ENCODE measurements at regions not wholly inside any gene's neighbourhood (a gene's known extent, or its start where the extent isn't known, plus 50 kb on each side); places are given as distances from the start of the nearest gene placed in this dataset.

DNA sequence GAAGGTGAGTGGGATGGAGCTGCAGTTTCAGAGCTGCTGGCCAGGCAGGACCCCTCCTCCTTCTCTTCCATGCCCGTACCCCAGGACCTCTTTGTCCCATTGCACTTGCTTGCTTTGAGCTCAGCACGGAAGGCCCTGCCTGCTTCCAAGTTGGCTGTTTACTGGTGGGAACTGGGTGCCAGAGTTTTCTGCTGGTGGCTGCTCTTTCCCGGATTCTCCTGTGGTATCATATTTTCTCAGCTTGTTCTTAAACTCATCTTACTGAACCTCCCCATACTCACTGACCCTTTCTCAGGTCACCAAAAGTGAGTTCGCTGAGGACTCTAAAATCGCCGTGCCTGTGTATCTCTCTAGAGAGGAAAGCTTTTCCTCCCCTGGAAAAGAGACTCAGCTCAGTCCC, 297.7 kb upstream of the TNP1 start:
- no peak overlapping the region for H3K4me3 ChIP-seq (ENCODE audit: low read depth, low read length)
- DNase-seq (ENCODE audit: low read depth): no peak
- TF ChIP-seq, protein P1, sequence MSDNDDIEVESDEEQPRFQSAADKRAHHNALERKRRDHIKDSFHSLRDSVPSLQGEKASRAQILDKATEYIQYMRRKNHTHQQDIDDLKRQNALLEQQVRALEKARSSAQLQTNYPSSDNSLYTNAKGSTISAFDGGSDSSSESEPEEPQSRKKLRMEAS (IDR thresholded peaks at IDR 0.05; ENCODE audit: low read depth, low read length): no peak
- TF ChIP-seq, protein P2, sequence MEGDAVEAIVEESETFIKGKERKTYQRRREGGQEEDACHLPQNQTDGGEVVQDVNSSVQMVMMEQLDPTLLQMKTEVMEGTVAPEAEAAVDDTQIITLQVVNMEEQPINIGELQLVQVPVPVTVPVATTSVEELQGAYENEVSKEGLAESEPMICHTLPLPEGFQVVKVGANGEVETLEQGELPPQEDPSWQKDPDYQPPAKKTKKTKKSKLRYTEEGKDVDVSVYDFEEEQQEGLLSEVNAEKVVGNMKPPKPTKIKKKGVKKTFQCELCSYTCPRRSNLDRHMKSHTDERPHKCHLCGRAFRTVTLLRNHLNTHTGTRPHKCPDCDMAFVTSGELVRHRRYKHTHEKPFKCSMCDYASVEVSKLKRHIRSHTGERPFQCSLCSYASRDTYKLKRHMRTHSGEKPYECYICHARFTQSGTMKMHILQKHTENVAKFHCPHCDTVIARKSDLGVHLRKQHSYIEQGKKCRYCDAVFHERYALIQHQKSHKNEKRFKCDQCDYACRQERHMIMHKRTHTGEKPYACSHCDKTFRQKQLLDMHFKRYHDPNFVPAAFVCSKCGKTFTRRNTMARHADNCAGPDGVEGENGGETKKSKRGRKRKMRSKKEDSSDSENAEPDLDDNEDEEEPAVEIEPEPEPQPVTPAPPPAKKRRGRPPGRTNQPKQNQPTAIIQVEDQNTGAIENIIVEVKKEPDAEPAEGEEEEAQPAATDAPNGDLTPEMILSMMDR (IDR thresholded peaks at IDR 0.05; ENCODE audit: low read depth, low read length): no peak
- TF ChIP-seq MYC (IDR thresholded peaks at IDR 0.05; ENCODE audit: low read depth, low read length): no peak

DNA sequence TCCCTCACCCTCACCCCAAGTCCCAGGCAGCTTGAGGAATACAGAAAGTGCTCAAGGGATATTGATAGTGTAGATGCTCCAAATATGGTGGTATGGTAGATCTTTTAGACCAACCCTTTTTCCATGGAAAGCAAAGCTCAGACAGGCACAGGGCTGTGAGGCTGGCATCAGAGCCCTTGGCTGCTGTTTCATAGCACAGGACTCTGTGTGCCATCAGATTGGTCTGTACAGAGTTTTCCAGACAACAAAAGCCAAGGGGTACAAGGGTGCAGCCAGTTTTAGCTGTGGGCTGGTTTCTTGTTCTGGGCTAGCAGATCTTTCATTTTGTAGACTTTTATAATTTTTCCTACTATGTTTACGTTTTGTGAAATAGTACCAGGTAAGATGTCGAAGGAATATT, 296.9 kb upstream of the TNP1 start:
- H3K4me3 ChIP-seq (ENCODE audit: low read depth, low read length): no peak overlapping the region
- no peak for DNase-seq (ENCODE audit: low read depth)
- TF ChIP-seq, protein P1 (IDR thresholded peaks at IDR 0.05; ENCODE audit: low read depth, low read length): no peak
- TF ChIP-seq, protein P2 (IDR thresholded peaks at IDR 0.05; ENCODE audit: low read depth, low read length): no peak
- no peak for TF ChIP-seq MYC (IDR thresholded peaks at IDR 0.05; ENCODE audit: low read depth, low read length)
- TF ChIP-seq POLR2A (IDR thresholded peaks at IDR 0.05; ENCODE audit: extremely low read depth, insufficient read length): no peak

DNA sequence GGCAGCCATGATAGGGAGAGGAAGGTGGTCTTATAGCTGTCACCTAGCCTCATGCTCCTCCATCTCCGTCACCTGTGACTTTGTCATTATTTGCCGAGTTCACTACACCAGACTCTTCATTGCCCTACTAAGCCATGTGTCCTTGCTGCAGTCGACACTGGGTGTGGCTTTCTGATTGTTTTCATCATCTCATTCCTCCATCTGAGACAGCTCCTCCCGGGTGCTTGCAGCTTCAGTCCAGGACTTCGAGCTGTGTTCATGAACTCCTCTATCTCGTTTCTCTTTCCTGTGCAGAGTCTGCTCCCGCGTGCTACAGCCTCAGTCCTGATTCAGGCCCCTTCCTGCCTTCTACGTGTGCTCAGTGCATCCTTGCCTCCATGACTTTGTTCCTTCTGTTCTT, 295.1 kb upstream of the TNP1 start:
- TF ChIP-seq MYC (IDR thresholded peaks at IDR 0.05; ENCODE audit: low read depth, low read length): no peak
- TF ChIP-seq, protein P1 (IDR thresholded peaks at IDR 0.05; ENCODE audit: low read depth, low read length): no peak
- TF ChIP-seq POLR2A (IDR thresholded peaks at IDR 0.05; ENCODE audit: extremely low read depth, insufficient read length): no peak
- TF ChIP-seq, protein P2 (IDR thresholded peaks at IDR 0.05; ENCODE audit: low read depth, low read length): no peak
- H3K4me3 ChIP-seq (ENCODE audit: low read depth, low read length): no peak overlapping the region
- no peak for DNase-seq (ENCODE audit: low read depth)

DNA sequence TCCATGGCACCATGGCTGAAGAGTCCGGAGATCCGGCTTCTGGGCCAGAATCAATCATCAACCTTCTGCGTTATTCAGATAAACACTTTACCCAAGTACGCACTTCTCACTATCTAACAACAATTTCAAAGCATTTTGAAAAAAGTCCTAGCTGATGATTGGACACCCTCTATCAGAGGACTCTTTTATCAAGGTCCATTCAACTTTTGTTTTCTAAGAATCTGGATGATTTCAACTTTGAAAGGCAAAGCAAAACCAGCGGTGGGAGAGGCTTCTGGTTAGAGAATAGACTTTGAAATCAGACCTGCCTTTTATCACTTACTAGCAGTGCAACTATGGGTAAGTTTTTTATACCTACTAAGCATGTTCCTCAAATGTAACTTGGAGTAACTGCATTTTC, 293.6 kb upstream of the TNP1 start:
- TF ChIP-seq, protein P2 (IDR thresholded peaks at IDR 0.05; ENCODE audit: low read depth, low read length): no peak
- TF ChIP-seq POLR2A (IDR thresholded peaks at IDR 0.05; ENCODE audit: extremely low read depth, insufficient read length) (no peak), MYC (IDR thresholded peaks at IDR 0.05; ENCODE audit: low read depth, low read length) (no peak)
- TF ChIP-seq, protein P1 (IDR thresholded peaks at IDR 0.05; ENCODE audit: low read depth, low read length): no peak
- H3K4me3 ChIP-seq (ENCODE audit: low read depth, low read length): no peak overlapping the region
- no peak for DNase-seq (ENCODE audit: low read depth)

DNA sequence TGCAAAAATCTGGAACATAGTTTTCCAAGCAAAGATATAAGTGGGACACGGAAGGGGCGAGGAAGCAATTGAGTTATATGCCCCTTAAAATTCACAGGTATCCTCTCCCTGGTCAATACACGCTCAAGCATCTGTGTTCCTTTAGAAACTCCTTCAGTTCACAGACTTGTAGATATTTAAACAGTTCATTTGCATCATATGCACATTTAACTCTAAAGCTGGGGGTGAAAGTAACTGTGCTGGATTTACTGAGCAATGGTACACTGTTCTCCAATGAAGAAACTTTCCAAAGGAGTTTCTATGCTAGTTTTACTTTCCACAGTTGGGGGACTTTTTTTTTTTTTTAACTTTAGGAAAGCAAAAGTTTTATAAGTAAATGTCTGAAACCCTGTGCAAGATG, 293.0 kb upstream of the TNP1 start:
- no peak for DNase-seq (ENCODE audit: low read depth)
- no peak overlapping the region for H3K4me3 ChIP-seq (ENCODE audit: low read depth, low read length)
- TF ChIP-seq, protein P1 (IDR thresholded peaks at IDR 0.05; ENCODE audit: low read depth, low read length): no peak
- TF ChIP-seq, protein P2 (IDR thresholded peaks at IDR 0.05; ENCODE audit: low read depth, low read length): no peak
- TF ChIP-seq MYC (IDR thresholded peaks at IDR 0.05; ENCODE audit: low read depth, low read length): no peak
- TF ChIP-seq POLR2A (IDR thresholded peaks at IDR 0.05; ENCODE audit: extremely low read depth, insufficient read length): no peak

Data from NB4 (cell line).